DOHH2 (cell line): ENCODE measurements at regions not wholly inside any gene's neighbourhood (a gene's known extent, or its start where the extent isn't known, plus 50 kb on each side); places are given as distances from the start of the nearest gene placed in this dataset.

ENCODE experiments used
- H3F3A ChIP-seq: fragments of 200-600 bp; sonication (generic), shearing (Covaris generic); 2 replicates; pipeline ENCODE4 v1.6.0; 2016; ENCODE audit warnings: antibody characterized with exemption, mild to moderate bottlenecking; ENCODE audit not compliant: control insufficient read depth, insufficient read depth
- H3K27ac ChIP-seq: fragments of 200-600 bp; sonication (generic); 2 replicates; pipeline ENCODE4 v1.5.1; 2014; ENCODE audit warnings: low read depth, mild to moderate bottlenecking, low read length, moderate library complexity
- H3K27me3 ChIP-seq: fragments of 200-600 bp; sonication (generic); 2 replicates; pipeline ENCODE4 v1.6.1; 2014; ENCODE audit warnings: mild to moderate bottlenecking, low read length, mixed read lengths; ENCODE audit not compliant: control insufficient read depth
- H3K36me3 ChIP-seq: fragments of 200-600 bp; sonication (generic); 2 replicates; pipeline ENCODE4 v1.6.1; 2014; ENCODE audit warnings: mild to moderate bottlenecking, low read length, moderate library complexity, mixed read lengths; ENCODE audit not compliant: control insufficient read depth
- H3K4me1 ChIP-seq: fragments of 200-600 bp; sonication (generic); 2 replicates; pipeline ENCODE4 v1.6.1; 2014; ENCODE audit warnings: mild to moderate bottlenecking, low read length, mixed read lengths; ENCODE audit not compliant: control insufficient read depth
- H3K4me2 ChIP-seq: fragments of 200-600 bp; sonication (generic); 2 replicates; pipeline ENCODE4 v1.6.0; 2014; ENCODE audit warnings: mild to moderate bottlenecking, low read length, moderate library complexity
- H3K4me3 ChIP-seq: fragments of 200-600 bp; sonication (generic); 2 replicates; pipeline ENCODE4 v1.5.1; 2014; ENCODE audit warnings: mild to moderate bottlenecking, low read length, mixed read lengths
- H3K79me2 ChIP-seq: fragments of 200-600 bp; sonication (generic); 2 replicates; pipeline ENCODE4 v1.6.1; 2014; ENCODE audit warnings: mild to moderate bottlenecking, low read length, mixed read lengths; ENCODE audit not compliant: control insufficient read depth
- H3K9me2 ChIP-seq: fragments of 200-600 bp; sonication (generic); replicated peaks from 2 replicates; pipeline ENCODE4 v1.6.1; 2014; ENCODE audit warnings: mild to moderate bottlenecking, low read length, mixed read lengths; ENCODE audit not compliant: control insufficient read depth
- H3K9me3 ChIP-seq: fragments of 200-600 bp; sonication (generic); 2 replicates; pipeline ENCODE4 v1.6.1; 2014; ENCODE audit warnings: antibody characterized with exemption, low read length, mixed read lengths; ENCODE audit not compliant: control insufficient read depth, insufficient read depth
- H4K20me1 ChIP-seq: fragments of 200-600 bp; sonication (generic); 2 replicates; pipeline ENCODE4 v1.6.0; 2014; ENCODE audit warnings: low read depth, mild to moderate bottlenecking, antibody characterized with exemption, low read length, moderate library complexity; ENCODE audit not compliant: control insufficient read depth, insufficient read depth
- EZH2phosphoT487 ChIP-seq: fragments of 200-600 bp; sonication (generic); IDR thresholded peaks from 2 replicates; pipeline ENCODE4 v1.6.1; 2017; ENCODE audit warnings: borderline replicate concordance, mild to moderate bottlenecking, antibody characterized with exemption, low read length, moderate library complexity, mixed read lengths
- TF ChIP-seq, protein P1 (sequence below): fragments of 200-600 bp; sonication (generic); IDR thresholded peaks from one replicate; pipeline ENCODE4 v1.5.1; 2014; ENCODE audit warnings: antibody characterized with exemption, mild to moderate bottlenecking, low read depth, low read length; ENCODE audit not compliant: poor library complexity, severe bottlenecking

DNA sequence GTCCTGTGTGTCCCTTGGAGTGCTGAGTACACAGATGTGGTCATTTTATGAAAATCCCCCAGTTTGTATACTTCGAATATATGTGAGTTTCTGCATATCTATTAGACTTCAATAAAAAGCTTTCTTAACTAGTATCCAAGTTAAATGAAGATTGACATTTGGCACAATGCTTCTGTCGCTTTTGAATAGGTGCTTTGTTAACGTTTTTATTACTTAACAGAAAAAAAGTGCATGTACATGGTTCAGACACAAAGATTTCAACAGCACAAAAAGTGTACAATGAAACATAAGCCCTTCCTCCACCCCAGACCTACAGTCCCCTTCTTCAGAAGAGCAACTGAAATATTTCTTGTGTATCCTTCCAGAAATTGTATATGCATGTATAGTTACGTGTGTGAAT is 427.4 kb upstream of the PROK2 start:
- Histone ChIP-seq H3K9me3 (no peaks in the 10 kb centered on the region), H3K27me3 (no peaks in the 10 kb centered on the region), H3K4me3 (no peak overlapping the region), H3K4me1 (no peaks in the 10 kb centered on the region), H3K27ac (no peak overlapping the region), H3K9me2 (no peaks in the 10 kb centered on the region), H3K36me3 (no peaks in the 10 kb centered on the region), H3K4me2 (no peak overlapping the region), H3F3A (no peaks in the 10 kb centered on the region), H4K20me1 (no peaks in the 10 kb centered on the region), H3K79me2 (no peaks in the 10 kb centered on the region)
- TF ChIP-seq EZH2phosphoT487: no peak
- TF ChIP-seq, protein P1, sequence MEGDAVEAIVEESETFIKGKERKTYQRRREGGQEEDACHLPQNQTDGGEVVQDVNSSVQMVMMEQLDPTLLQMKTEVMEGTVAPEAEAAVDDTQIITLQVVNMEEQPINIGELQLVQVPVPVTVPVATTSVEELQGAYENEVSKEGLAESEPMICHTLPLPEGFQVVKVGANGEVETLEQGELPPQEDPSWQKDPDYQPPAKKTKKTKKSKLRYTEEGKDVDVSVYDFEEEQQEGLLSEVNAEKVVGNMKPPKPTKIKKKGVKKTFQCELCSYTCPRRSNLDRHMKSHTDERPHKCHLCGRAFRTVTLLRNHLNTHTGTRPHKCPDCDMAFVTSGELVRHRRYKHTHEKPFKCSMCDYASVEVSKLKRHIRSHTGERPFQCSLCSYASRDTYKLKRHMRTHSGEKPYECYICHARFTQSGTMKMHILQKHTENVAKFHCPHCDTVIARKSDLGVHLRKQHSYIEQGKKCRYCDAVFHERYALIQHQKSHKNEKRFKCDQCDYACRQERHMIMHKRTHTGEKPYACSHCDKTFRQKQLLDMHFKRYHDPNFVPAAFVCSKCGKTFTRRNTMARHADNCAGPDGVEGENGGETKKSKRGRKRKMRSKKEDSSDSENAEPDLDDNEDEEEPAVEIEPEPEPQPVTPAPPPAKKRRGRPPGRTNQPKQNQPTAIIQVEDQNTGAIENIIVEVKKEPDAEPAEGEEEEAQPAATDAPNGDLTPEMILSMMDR: no peak

DNA sequence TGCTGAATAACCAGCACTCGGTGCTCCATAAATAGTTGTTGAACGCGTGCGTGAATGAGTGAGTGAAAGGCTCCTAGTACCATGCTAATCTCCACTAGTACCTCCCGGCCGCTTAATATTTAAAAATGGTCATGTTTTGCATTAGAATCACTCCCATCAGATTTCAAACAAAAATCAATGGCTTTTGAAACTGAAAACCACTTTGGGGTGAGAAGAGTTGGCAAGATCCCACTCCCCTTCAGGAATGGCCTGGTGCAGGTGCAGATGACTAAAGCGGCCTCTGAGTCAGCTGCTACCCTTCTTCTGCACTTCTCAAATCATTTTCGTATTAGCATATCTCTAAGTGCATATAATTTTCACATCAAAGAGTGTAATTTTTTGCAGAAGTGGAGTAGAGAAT is 425.3 kb upstream of the PROK2 start:
- TF ChIP-seq, protein P1: no peak
- no peak for TF ChIP-seq EZH2phosphoT487
- Histone ChIP-seq H4K20me1 (no peaks in the 10 kb centered on the region), H3K79me2 (no peaks in the 10 kb centered on the region), H3K27ac (no peak overlapping the region), H3F3A (no peaks in the 10 kb centered on the region), H3K9me3 (no peaks in the 10 kb centered on the region), H3K4me2 (no peak overlapping the region), H3K4me1 (no peaks in the 10 kb centered on the region), H3K36me3 (no peaks in the 10 kb centered on the region), H3K9me2 (no peaks in the 10 kb centered on the region), H3K4me3 (no peak overlapping the region), H3K27me3 (no peaks in the 10 kb centered on the region)

DNA sequence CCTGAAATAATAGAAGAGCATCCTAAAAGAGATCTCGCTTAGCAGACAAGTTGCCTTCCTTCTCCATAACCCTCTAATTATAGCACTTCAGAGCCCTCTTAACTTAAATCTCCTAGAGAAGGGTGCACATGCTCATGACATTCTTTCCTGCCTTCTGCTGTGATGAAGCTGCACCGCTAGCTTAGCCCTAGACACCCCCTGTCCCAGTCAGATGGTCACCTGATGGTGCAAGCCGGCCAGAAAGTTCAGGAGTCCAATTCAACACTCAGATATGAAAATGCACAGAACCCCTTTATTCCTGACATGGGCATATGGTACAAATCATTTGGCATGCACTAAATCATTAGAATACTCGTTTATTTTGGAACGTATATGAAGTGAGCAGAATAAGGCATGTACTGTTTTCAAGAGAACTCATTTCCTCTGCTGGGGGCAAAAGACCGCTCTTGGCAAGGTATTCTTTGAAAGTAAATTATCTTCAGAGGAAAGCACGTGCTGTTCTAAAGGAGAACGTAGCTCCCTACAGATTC is 420.4 kb upstream of the PROK2 start:
- no peak overlapping the region for H3K27ac ChIP-seq
- no peaks in the 10 kb centered on the region for H3K9me2 ChIP-seq
- TF ChIP-seq EZH2phosphoT487: no peak
- TF ChIP-seq, protein P1: no peak
- no peaks in the 10 kb centered on the region for H3K79me2 ChIP-seq
- H3K4me3 ChIP-seq: no peak overlapping the region
- no peaks in the 10 kb centered on the region for H3K27me3 ChIP-seq
- no peaks in the 10 kb centered on the region for H4K20me1 ChIP-seq
- no peaks in the 10 kb centered on the region for H3K36me3 ChIP-seq
- no peaks in the 10 kb centered on the region for H3K9me3 ChIP-seq
- H3K4me2 ChIP-seq: no peak overlapping the region
- H3F3A ChIP-seq: no peaks in the 10 kb centered on the region
- peaks cover 4% of the 10 kb centered on the region; the same call in 1 of the 2 replicates for H3K4me1 ChIP-seq
